ENCODE measurements at regions not wholly inside any gene's neighbourhood (a gene's known extent, or its start where the extent isn't known, plus 50 kb on each side); places are given as distances from the start of the nearest gene placed in this dataset.
"Not testable (repeated sequence)": the region's sequence is repeated elsewhere in the genome, so short reads cannot be mapped to it uniquely, and the experiment has no call there.

- no TSS peak for BruUV-seq (replicated peaks)
- DNase-seq (ENCODE audit: low spot score): no peak
Observed at GRCh38 chr7:73960548-73960947, 67.4 kb upstream of the ELN start.

GRCh38 chr7:73961991-73962390 is 66.0 kb upstream of the ELN start:
- peaks cover 15% of the 10 kb centered on the region for H3K9me3 ChIP-seq (ENCODE audit: low read depth, low read length, poor library complexity, severe bottlenecking)
- POLR2A ChIA-PET (ENCODE audit: low non-redundant PET); H3K4me3 ChIP-seq (ENCODE audit: low read depth, low read length, poor library complexity, severe bottlenecking); H3K4me1 ChIP-seq (ENCODE audit: insufficient read depth, low read length, poor library complexity, severe bottlenecking); DNase-seq (ENCODE audit: low spot score); H3K27ac ChIP-seq (ENCODE audit: low read depth, low read length, poor library complexity, severe bottlenecking); H3K27me3 ChIP-seq (replicated peaks; ENCODE audit: insufficient read depth, low read depth, low read length, poor library complexity); BruUV-seq (replicated peaks); CTCF ChIA-PET; H3K36me3 ChIP-seq (ENCODE audit: insufficient read depth, low read length, poor library complexity, severe bottlenecking); intact Hi-C loops (cut with micrococcal nuclease; ENCODE audit: unreplicated experiment): not testable (repeated sequence)

More at GRCh38 chr7:73960548-73960947, 67.4 kb upstream of the ELN start:
- no peak overlapping the region for H3K4me3 ChIP-seq (ENCODE audit: low read depth, low read length, poor library complexity, severe bottlenecking)
- H3K36me3 ChIP-seq (ENCODE audit: insufficient read depth, low read length, poor library complexity, severe bottlenecking): no peaks in the 10 kb centered on the region
- no peak overlapping the region for H3K27ac ChIP-seq (ENCODE audit: low read depth, low read length, poor library complexity, severe bottlenecking)
- CTCF ChIA-PET: no interaction called here
- no peaks in the 10 kb centered on the region for H3K4me1 ChIP-seq (ENCODE audit: insufficient read depth, low read length, poor library complexity, severe bottlenecking)
- H3K9me3 ChIP-seq (ENCODE audit: low read depth, low read length, poor library complexity, severe bottlenecking): peaks cover 15% of the 10 kb centered on the region
- POLR2A ChIA-PET (ENCODE audit: low non-redundant PET): no interaction called here
- no peak for TF ChIP-seq EZH2 (IDR thresholded peaks at IDR 0.05; ENCODE audit: borderline replicate concordance, low read depth, low read length, poor library complexity, severe bottlenecking)
- no peak for TF ChIP-seq CTCF (conservative IDR thresholded peaks at IDR 0.05; ENCODE audit: low read depth, low read length)
- no peaks in the 10 kb centered on the region for H3K27me3 ChIP-seq (replicated peaks; ENCODE audit: insufficient read depth, low read depth, low read length, poor library complexity)
- intact Hi-C loops (cut with micrococcal nuclease; ENCODE audit: unreplicated experiment): no loop called here

- ChIA-PET POLR2A (ENCODE audit: low non-redundant PET) (no interaction called here), CTCF (no interaction called here)
- no peak for DNase-seq (ENCODE audit: low spot score)
- intact Hi-C loops (cut with micrococcal nuclease; ENCODE audit: unreplicated experiment): no loop called here
- Histone ChIP-seq H3K9me3 (ENCODE audit: low read depth, low read length, poor library complexity, severe bottlenecking) (peaks cover 15% of the 10 kb centered on the region), H3K27ac (ENCODE audit: low read depth, low read length, poor library complexity, severe bottlenecking) (no peak overlapping the region), H3K27me3 (replicated peaks; ENCODE audit: insufficient read depth, low read depth, low read length, poor library complexity) (no peaks in the 10 kb centered on the region), H3K4me3 (ENCODE audit: low read depth, low read length, poor library complexity, severe bottlenecking) (no peak overlapping the region), H3K4me1 (ENCODE audit: insufficient read depth, low read length, poor library complexity, severe bottlenecking) (no peaks in the 10 kb centered on the region), H3K36me3 (ENCODE audit: insufficient read depth, low read length, poor library complexity, severe bottlenecking) (no peaks in the 10 kb centered on the region)
- no TSS peak for BruUV-seq (replicated peaks)
- TF ChIP-seq CTCF (conservative IDR thresholded peaks at IDR 0.05; ENCODE audit: low read depth, low read length) (no peak), EZH2 (IDR thresholded peaks at IDR 0.05; ENCODE audit: borderline replicate concordance, low read depth, low read length, poor library complexity, severe bottlenecking) (no peak)
Observed at GRCh38 chr7:73963252-73963822, 64.6 kb upstream of the ELN start.

- CTCF ChIA-PET: no interaction called here
- no TSS peak for BruUV-seq (replicated peaks)
- peaks cover 15% of the 10 kb centered on the region for H3K9me3 ChIP-seq (ENCODE audit: low read depth, low read length, poor library complexity, severe bottlenecking)
- no peaks in the 10 kb centered on the region for H3K4me1 ChIP-seq (ENCODE audit: insufficient read depth, low read length, poor library complexity, severe bottlenecking)
- no peaks in the 10 kb centered on the region for H3K27me3 ChIP-seq (replicated peaks; ENCODE audit: insufficient read depth, low read depth, low read length, poor library complexity)
- intact Hi-C loops (cut with micrococcal nuclease; ENCODE audit: unreplicated experiment): no loop called here
- no peak overlapping the region for H3K4me3 ChIP-seq (ENCODE audit: low read depth, low read length, poor library complexity, severe bottlenecking)
- TF ChIP-seq EZH2 (IDR thresholded peaks at IDR 0.05; ENCODE audit: borderline replicate concordance, low read depth, low read length, poor library complexity, severe bottlenecking): no peak
- no peak for TF ChIP-seq CTCF (conservative IDR thresholded peaks at IDR 0.05; ENCODE audit: low read depth, low read length)
- no peak overlapping the region for H3K27ac ChIP-seq (ENCODE audit: low read depth, low read length, poor library complexity, severe bottlenecking)
- H3K36me3 ChIP-seq (ENCODE audit: insufficient read depth, low read length, poor library complexity, severe bottlenecking): no peaks in the 10 kb centered on the region
- DNase-seq (ENCODE audit: low spot score): no peak
- POLR2A ChIA-PET (ENCODE audit: low non-redundant PET): no interaction called here
Observed at GRCh38 chr7:73964786-73965185, 63.2 kb upstream of the ELN start.

Measured in A673 (cell line).